PFSK-1 (cell line): ENCODE measurements at regions not wholly inside any gene's neighbourhood (a gene's known extent, or its start where the extent isn't known, plus 50 kb on each side); places are given as distances from the start of the nearest gene placed in this dataset.

Experiments used
- FOXP2 ChIP-seq: optimal IDR thresholded peaks from 2 replicates; pipeline ENCODE3; 2011; ENCODE audit warnings: borderline replicate concordance, control low read depth, inconsistent platforms; ENCODE audit not compliant: insufficient read depth; ENCODE audit errors: extremely low read length, extremely low read depth
- POLR2AphosphoS5 ChIP-seq: IDR thresholded peaks from 2 replicates; pipeline ENCODE4 v1.6.1; 2012; ENCODE audit warnings: low read depth, mild to moderate bottlenecking, control low read depth, low read length, moderate library complexity
- SIN3A ChIP-seq: IDR thresholded peaks from 2 replicates; pipeline ENCODE4 v1.6.1; 2012; ENCODE audit warnings: mild to moderate bottlenecking, low read length, moderate library complexity, borderline replicate concordance; ENCODE audit not compliant: insufficient read depth
- TAF1 ChIP-seq: IDR thresholded peaks from 2 replicates; pipeline ENCODE4 v1.6.1; 2012; ENCODE audit warnings: low read length, control low read depth, borderline replicate concordance; ENCODE audit not compliant: insufficient read depth
- TF ChIP-seq, protein P1 (sequence below), 2 experiments: IDR thresholded peaks; 2 replicates each; pipeline versions ENCODE4 v1.6.1 to v1.8.0; 2011 to 2012; ENCODE audit warnings: low read depth in 2 of 2, low read length in 2 of 2, control low read depth in 1 of 2, inconsistent platforms in 1 of 2, mild to moderate bottlenecking in 1 of 2, moderate library complexity in 1 of 2; ENCODE audit not compliant: insufficient read depth in 1 of 2

DNA sequence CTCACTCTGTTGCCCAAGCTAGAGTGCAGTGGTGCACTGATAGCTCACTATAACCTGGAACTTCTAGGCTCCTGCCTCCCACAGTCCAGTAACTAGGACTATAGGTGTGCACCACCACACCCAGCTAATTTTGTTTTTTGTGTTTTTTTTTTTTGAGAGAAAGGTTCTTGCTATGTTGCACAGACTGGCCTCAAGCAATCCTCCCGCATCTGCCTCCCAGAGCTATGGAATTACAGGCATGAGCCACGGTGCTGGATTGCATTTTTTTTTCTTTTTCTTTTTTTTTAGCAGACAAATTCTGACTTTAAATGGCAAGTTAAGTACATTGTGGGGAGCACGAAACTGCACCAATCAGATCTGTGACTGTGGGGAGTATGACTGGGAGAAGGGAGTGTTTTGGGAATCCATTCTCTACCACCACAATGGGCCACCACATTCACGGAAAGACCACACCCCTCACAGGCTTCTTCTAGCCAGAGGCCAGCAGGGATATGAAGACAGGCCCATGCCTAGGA, 58.1 kb upstream of the MSMB start:
- TF ChIP-seq TAF1 (no peak), POLR2AphosphoS5 (no peak), SIN3A (no peak), FOXP2 (no peak)
- TF ChIP-seq, protein P1, sequence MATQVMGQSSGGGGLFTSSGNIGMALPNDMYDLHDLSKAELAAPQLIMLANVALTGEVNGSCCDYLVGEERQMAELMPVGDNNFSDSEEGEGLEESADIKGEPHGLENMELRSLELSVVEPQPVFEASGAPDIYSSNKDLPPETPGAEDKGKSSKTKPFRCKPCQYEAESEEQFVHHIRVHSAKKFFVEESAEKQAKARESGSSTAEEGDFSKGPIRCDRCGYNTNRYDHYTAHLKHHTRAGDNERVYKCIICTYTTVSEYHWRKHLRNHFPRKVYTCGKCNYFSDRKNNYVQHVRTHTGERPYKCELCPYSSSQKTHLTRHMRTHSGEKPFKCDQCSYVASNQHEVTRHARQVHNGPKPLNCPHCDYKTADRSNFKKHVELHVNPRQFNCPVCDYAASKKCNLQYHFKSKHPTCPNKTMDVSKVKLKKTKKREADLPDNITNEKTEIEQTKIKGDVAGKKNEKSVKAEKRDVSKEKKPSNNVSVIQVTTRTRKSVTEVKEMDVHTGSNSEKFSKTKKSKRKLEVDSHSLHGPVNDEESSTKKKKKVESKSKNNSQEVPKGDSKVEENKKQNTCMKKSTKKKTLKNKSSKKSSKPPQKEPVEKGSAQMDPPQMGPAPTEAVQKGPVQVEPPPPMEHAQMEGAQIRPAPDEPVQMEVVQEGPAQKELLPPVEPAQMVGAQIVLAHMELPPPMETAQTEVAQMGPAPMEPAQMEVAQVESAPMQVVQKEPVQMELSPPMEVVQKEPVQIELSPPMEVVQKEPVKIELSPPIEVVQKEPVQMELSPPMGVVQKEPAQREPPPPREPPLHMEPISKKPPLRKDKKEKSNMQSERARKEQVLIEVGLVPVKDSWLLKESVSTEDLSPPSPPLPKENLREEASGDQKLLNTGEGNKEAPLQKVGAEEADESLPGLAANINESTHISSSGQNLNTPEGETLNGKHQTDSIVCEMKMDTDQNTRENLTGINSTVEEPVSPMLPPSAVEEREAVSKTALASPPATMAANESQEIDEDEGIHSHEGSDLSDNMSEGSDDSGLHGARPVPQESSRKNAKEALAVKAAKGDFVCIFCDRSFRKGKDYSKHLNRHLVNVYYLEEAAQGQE (IDR thresholded peaks at IDR 0.05; ENCODE audit: insufficient read depth in 1 of 2, low read depth in 2 of 2, low read length in 2 of 2), result no peak

GRCh38 chr10:46106410-46107255, 60.6 kb upstream of the MSMB start:
- TF ChIP-seq, protein P1 (IDR thresholded peaks at IDR 0.05; ENCODE audit: insufficient read depth in 1 of 2, low read depth in 2 of 2, low read length in 2 of 2), result no peak
- TF ChIP-seq SIN3A, result no peak
- no peak for TF ChIP-seq FOXP2
- TF ChIP-seq TAF1, result no peak

DNA sequence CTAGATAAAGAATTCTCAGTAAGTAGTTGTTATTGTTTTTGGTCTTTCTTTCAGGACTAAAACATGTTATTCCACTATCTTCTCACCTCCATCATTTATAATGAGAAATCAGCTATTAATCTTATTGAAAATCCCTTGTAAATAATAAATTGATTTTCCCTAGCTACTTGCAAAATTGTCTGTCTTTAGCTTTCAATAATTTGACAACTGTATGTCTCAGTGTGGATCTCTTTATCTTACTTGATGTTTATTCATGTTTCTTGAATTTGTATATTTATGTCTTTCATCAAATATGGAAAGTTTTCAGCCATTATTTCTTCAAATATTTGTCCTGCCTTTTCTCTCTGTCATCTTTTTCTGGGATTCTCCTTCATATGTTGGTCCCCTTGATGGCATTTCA, 117.1 kb upstream of the ANTXRL start:
- no peak for TF ChIP-seq POLR2AphosphoS5
- TF ChIP-seq TAF1, result no peak

DNA sequence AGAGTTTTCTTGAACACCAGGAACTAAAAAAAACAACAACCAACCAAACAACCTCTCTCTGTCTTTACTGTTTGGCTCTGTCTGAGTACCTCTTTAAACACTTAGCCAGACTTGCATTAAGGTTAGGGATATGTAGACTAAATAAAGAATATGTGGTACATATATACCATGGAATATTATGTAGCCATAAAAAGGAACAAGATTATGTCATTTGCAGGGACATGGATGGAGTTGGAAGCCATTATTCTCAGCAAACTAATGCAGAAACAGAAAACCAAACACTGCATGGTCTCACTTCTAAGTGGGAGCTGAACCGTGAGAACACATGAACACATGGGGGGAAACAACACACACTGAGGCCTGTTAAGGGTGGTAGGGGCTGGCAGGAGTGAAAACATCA, 116.0 kb upstream of the ANTXRL start:
- TF ChIP-seq POLR2AphosphoS5 (no peak), SIN3A (no peak), TAF1 (no peak), FOXP2 (no peak)
- TF ChIP-seq, protein P1 (IDR thresholded peaks at IDR 0.05; ENCODE audit: insufficient read depth in 1 of 2, low read depth in 2 of 2, low read length in 2 of 2), result no peak

DNA sequence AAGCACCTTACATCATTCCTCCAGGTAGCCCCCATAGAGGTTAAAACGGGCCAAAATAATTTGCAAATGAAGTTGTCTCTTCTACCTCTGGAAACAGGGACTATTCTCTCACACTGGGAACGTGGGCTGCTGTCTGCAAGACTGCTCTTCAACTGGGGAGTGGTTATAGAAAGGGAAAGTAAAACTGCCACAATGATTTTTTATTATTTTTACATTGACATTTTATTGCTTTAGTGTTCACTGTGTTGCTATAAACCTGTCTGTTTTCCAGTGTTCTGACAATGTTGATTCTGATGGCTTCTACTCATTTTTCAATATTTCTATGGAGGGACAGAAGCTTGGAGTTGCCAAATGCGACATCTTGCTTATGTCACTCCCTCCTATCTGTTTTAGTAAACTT, 115.1 kb upstream of the ANTXRL start:
- no peak for TF ChIP-seq POLR2AphosphoS5
- TF ChIP-seq, protein P1 (IDR thresholded peaks at IDR 0.05; ENCODE audit: insufficient read depth in 1 of 2, low read depth in 2 of 2, low read length in 2 of 2), result no peak
- TF ChIP-seq TAF1, result no peak
- no peak for TF ChIP-seq FOXP2
- no peak for TF ChIP-seq SIN3A
